H1 (cell line): ENCODE measurements at regions not wholly inside any gene's neighbourhood (a gene's known extent, or its start where the extent isn't known, plus 50 kb on each side); places are given as distances from the start of the nearest gene placed in this dataset.

Experiments used
- KDM5A ChIP-seq: fragments of 200-600 bp; IDR thresholded peaks from 2 replicates; pipeline ENCODE4 v1.7.1; 2012; ENCODE audit warnings: mild to moderate bottlenecking, low read length, inconsistent platforms, mixed read lengths
- RAD21 ChIP-seq, 2 experiments: IDR thresholded peaks in 1 of 2; conservative IDR thresholded peaks in 1 of 2; 2 replicates each; pipeline ENCODE4 v1.6.1; 2011; ENCODE audit warnings: low read depth in 2 of 2, low read length in 2 of 2, improper control_type of control experiment in 1 of 2, inconsistent platforms in 1 of 2, mild to moderate bottlenecking in 1 of 2, moderate library complexity in 1 of 2

- TF ChIP-seq RAD21 (IDR thresholded peaks at IDR 0.05 in 1 of 2, conservative IDR thresholded peaks at IDR 0.05 in 1 of 2; ENCODE audit: low read depth in 2 of 2, low read length in 2 of 2) (no peak), KDM5A (no peak)
These were observed 526.8 kb upstream of the CFAP20DC start for GRCh38 chr3:59576606-59577005.
